HCT116 (cell line): ENCODE measurements at regions not wholly inside any gene's neighbourhood (a gene's known extent, or its start where the extent isn't known, plus 50 kb on each side); places are given as distances from the start of the nearest gene placed in this dataset.

ENCODE experiments used
- ATAC-seq: fragments of 200-7000 bp; cut with Tn5 transposase; 2 replicates; pipeline ENCODE4 v1.9.1; 2020; ENCODE audit warnings: mild to moderate bottlenecking, moderate library complexity
- BruUV-seq: library from RNA; stranded (reverse); fragments of 400-500 nt; replicated peaks from 2 replicates; lab custom pipeline; 2021; lab: Mats Ljungman, UMichigan
- CTCF ChIA-PET: fragments of 300-600 bp; sonication (Branson Sonifier 250); formaldehyde crosslinking; loops from one replicate; lab custom pipeline; 2021; ENCODE audit warnings: antibody characterized with exemption; lab: Charles Lee
- POLR2A ChIA-PET: fragments of 300-600, 350-600 bp; sonication (Branson Sonifier 250); formaldehyde crosslinking; loops from one replicate; lab custom pipeline; 2021; ENCODE audit warnings: antibody characterized with exemption; lab: Charles Lee
- RAD21 ChIA-PET, 2 experiments: fragments of 300-600 bp; sonication (Branson Sonifier 250); formaldehyde crosslinking; loops; one replicate each; lab custom pipeline; 2023; ENCODE audit warnings: low total read pairs in 2 of 2; ENCODE audit not compliant: uncharacterized antibody in 2 of 2, unreplicated experiment in 2 of 2, low non-redundant PET in 1 of 2; lab: Charles Lee
- DNase-seq: peaks from one replicate; pipeline ENCODE4 v3.0.0-alpha.2; 2010; ENCODE audit warnings: low read depth, low spot score
- H2AFZ ChIP-seq: fragments of 200-600 bp; shearing (Covaris generic), sonication (generic); 2 replicates; pipeline ENCODE4 v1.6.1; 2017; ENCODE audit warnings: low read depth, mixed run types, mixed read lengths, antibody characterized with exemption, low read length; ENCODE audit not compliant: poor library complexity, severe bottlenecking
- H3K27ac ChIP-seq: 2 replicates; pipeline ENCODE4 v1.5.1; 2012; ENCODE audit warnings: low read depth, low read length
- H3K27me3 ChIP-seq: fragments of 200-600 bp; sonication (generic); 2 replicates; pipeline ENCODE4 v1.6.1; 2016; ENCODE audit warnings: mixed run types, low read length, mixed read lengths; ENCODE audit not compliant: insufficient read depth
- H3K36me3 ChIP-seq, 2 experiments: fragments of 200-500 bp in 1 of 2; fragments of 200-600 bp in 1 of 2; sonication (Bioruptor generic) in 1 of 2; sonication (generic) in 1 of 2; 2 replicates each; pipeline versions ENCODE4 v1.5.1 to v1.6.1; 2014 to 2016; ENCODE audit warnings: low read length in 2 of 2, inconsistent platforms in 1 of 2, mixed read lengths in 1 of 2, mixed run types in 1 of 2; ENCODE audit not compliant: insufficient read depth in 2 of 2, control insufficient read depth in 1 of 2
- H3K4me1 ChIP-seq, 2 experiments: fragments of 200-600 bp in 1 of 2; sonication (generic) in 1 of 2; 2 replicates each; pipeline versions ENCODE4 v1.5.1 to v1.6.1; 2012 to 2017; ENCODE audit warnings: low read length in 2 of 2, inconsistent platforms in 1 of 2, mild to moderate bottlenecking in 1 of 2, mixed read lengths in 1 of 2, mixed run types in 1 of 2, moderate library complexity in 1 of 2; ENCODE audit not compliant: insufficient read depth in 2 of 2, control insufficient read depth in 1 of 2
- H3K4me2 ChIP-seq: fragments of 200-600 bp; sonication (generic); 2 replicates; pipeline ENCODE4 v1.6.1; 2017; ENCODE audit warnings: mixed run types, low read length, mixed read lengths
- H3K4me3 ChIP-seq, 2 experiments: fragments of 200-600 bp in 1 of 2; sonication (generic) in 1 of 2; replicated peaks in 1 of 2; 2 replicates each; pipeline ENCODE4 v1.5.1; 2011 to 2016; ENCODE audit warnings: low read length in 2 of 2, control low read depth in 1 of 2, low read depth in 1 of 2, mild to moderate bottlenecking in 1 of 2, mixed read lengths in 1 of 2, mixed run types in 1 of 2
- H3K79me2 ChIP-seq: fragments of 200-600 bp; sonication (generic); 2 replicates; pipeline ENCODE4 v1.6.1; 2017; ENCODE audit warnings: mild to moderate bottlenecking, mixed run types, low read length, moderate library complexity, mixed read lengths; ENCODE audit not compliant: insufficient read depth
- H3K9ac ChIP-seq: fragments of 200-600 bp; sonication (generic); 2 replicates; pipeline ENCODE4 v1.6.1; 2016; ENCODE audit warnings: low read length, mixed read lengths
- H3K9me2 ChIP-seq: fragments of 200-600 bp; sonication (generic), shearing (Covaris generic); 2 replicates; pipeline ENCODE4 v1.6.1; 2017; ENCODE audit warnings: mixed run types, mild to moderate bottlenecking, moderate library complexity; ENCODE audit not compliant: insufficient read depth
- H3K9me3 ChIP-seq, 2 experiments: fragments of 200-500 bp in 1 of 2; fragments of 200-600 bp in 1 of 2; sonication (Bioruptor generic) in 1 of 2; sonication (generic) in 1 of 2; 2 replicates each; pipeline ENCODE4 v1.6.1; 2014 to 2017; ENCODE audit warnings: low read length in 2 of 2, mixed read lengths in 2 of 2, inconsistent platforms in 1 of 2, low read depth in 1 of 2, mild to moderate bottlenecking in 1 of 2, mixed run types in 1 of 2, moderate library complexity in 1 of 2; ENCODE audit not compliant: control insufficient read depth in 1 of 2, insufficient read depth in 1 of 2
- H4K20me1 ChIP-seq: fragments of 200-600 bp; sonication (generic), shearing (Covaris generic); 2 replicates; pipeline ENCODE4 v1.6.1; 2017; ENCODE audit warnings: mixed run types, mild to moderate bottlenecking, moderate library complexity; ENCODE audit not compliant: insufficient read depth
- EGR1 ChIP-seq: IDR thresholded peaks from 2 replicates; pipeline ENCODE4 v1.6.1; 2012; ENCODE audit warnings: low read depth
- ELF1 ChIP-seq: IDR thresholded peaks from 2 replicates; pipeline ENCODE4 v1.6.1; 2012; ENCODE audit warnings: low read depth, borderline replicate concordance
- EZH2 ChIP-seq: fragments of 200-600 bp; sonication (generic); IDR thresholded peaks from 2 replicates; pipeline ENCODE4 v1.6.1; 2017; ENCODE audit warnings: antibody characterized with exemption, mixed run types
- FOSL1 ChIP-seq: IDR thresholded peaks from 2 replicates; pipeline ENCODE4 v1.6.1; 2012; ENCODE audit warnings: low read depth
- JUND ChIP-seq: IDR thresholded peaks from 2 replicates; pipeline ENCODE4 v1.6.1; 2012
- REST ChIP-seq: IDR thresholded peaks from 2 replicates; pipeline ENCODE4 v1.6.1; 2012; ENCODE audit warnings: low read depth
- SIN3A ChIP-seq: IDR thresholded peaks from 2 replicates; pipeline ENCODE4 v1.6.1; 2012; ENCODE audit warnings: low read depth
- SP1 ChIP-seq: IDR thresholded peaks from 2 replicates; pipeline ENCODE4 v1.6.1; 2012; ENCODE audit warnings: low read depth
- TCF7L2 ChIP-seq: IDR thresholded peaks from 2 replicates; pipeline ENCODE4 v1.7.0; 2011; ENCODE audit warnings: borderline replicate concordance, inconsistent platforms; ENCODE audit not compliant: insufficient read depth, insufficient read length; ENCODE audit errors: extremely low read depth
- ZNF274 ChIP-seq: fragments of 200-500 bp; sonication (Bioruptor generic); IDR thresholded peaks from 2 replicates; pipeline ENCODE4 v1.6.1; 2014; ENCODE audit warnings: mild to moderate bottlenecking, low read depth, low read length, inconsistent platforms
- intact Hi-C: fragments of 100-400 bp; cut with micrococcal nuclease; formaldehyde crosslinking; loops from 2 replicates; pipeline ENCODE4 v1.10.0; 2022
- TF ChIP-seq, protein P1 (sequence below): IDR thresholded peaks from 2 replicates; pipeline ENCODE4 v1.6.1; 2012

GRCh38 chr21:16241016-16241415, 511.2 kb downstream of the USP25 start (continued):
- TF ChIP-seq REST, result no peak
- TF ChIP-seq SP1, result no peak
- no peak for TF ChIP-seq ELF1
- TF ChIP-seq ZNF274, result no peak
- TF ChIP-seq EZH2, result no peak
- no peak for TF ChIP-seq TCF7L2
- TF ChIP-seq, protein P1, sequence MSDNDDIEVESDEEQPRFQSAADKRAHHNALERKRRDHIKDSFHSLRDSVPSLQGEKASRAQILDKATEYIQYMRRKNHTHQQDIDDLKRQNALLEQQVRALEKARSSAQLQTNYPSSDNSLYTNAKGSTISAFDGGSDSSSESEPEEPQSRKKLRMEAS, result no peak
- TF ChIP-seq EGR1, result no peak
- no peak for TF ChIP-seq SIN3A
- TF ChIP-seq JUND, result no peak
- no peak for TF ChIP-seq FOSL1

GRCh38 chr21:16241479-16241963, 511.7 kb downstream of the USP25 start:
- RAD21 ChIA-PET, result no interaction called here

More at GRCh38 chr21:16241479-16241963, 511.7 kb downstream of the USP25 start:
- Histone ChIP-seq H2AFZ (no peak overlapping the region), H3K4me3 (no peak overlapping the region), H3K4me1 (no peaks in the 10 kb centered on the region), H3K9me2 (no peaks in the 10 kb centered on the region), H3K79me2 (no peaks in the 10 kb centered on the region), H3K4me2 (no peak overlapping the region), H3K36me3 (no peaks in the 10 kb centered on the region), H3K9me3 (peaks cover 0 to 10% of the 10 kb centered on the region in 2 experiments; a peak in 2 of 4 replicates), H3K27me3 (no peaks in the 10 kb centered on the region), H3K9ac (no peak overlapping the region), H4K20me1 (no peaks in the 10 kb centered on the region; the same call in 1 of the 2 replicates), H3K27ac (no peak overlapping the region)
- ChIA-PET POLR2A (no interaction called here), CTCF (no interaction called here)
- ATAC-seq (no peak), DNase-seq (no peak)
- BruUV-seq, result no TSS peak
- intact Hi-C loops, result no loop called here
- no peak for TF ChIP-seq SIN3A
